ENCODE measurements at regions not wholly inside any gene's neighbourhood (a gene's known extent, or its start where the extent isn't known, plus 50 kb on each side); places are given as distances from the start of the nearest gene placed in this dataset.
"Not testable (repeated sequence)": the region's sequence is repeated elsewhere in the genome, so short reads cannot be mapped to it uniquely, and the experiment has no call there.

DNA sequence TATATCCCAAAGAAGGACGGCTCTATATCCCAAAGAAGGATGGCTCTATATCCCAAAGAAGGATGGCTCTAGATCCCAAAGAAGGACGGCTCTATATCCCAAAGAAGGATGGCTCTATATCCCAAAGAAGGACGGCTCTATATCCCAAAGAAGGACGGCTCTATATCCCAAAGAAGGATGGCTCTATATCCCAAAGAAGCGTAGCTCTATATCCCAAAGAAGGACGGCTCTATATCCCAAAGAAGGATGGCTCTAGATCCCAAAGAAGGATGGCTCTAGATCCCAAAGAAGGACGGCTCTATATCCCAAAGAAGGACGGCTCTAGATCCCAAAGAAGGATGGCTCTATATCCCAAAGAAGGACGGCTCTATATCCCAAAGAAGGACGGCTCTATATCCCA, 170.1 kb downstream of the KIF26A start:
- TF ChIP-seq USF1 (CRISPR knock-in tag; IDR thresholded peaks at IDR 0.05); CTCF (IDR thresholded peaks at IDR 0.05); CREB1 (CRISPR knock-in tag; IDR thresholded peaks at IDR 0.05); ZMAT4 (CRISPR knock-in tag; IDR thresholded peaks at IDR 0.05); GRHL2 (CRISPR knock-in tag; IDR thresholded peaks at IDR 0.05; ENCODE audit: insufficient replicate concordance, severe bottlenecking); USF2 (CRISPR knock-in tag; IDR thresholded peaks at IDR 0.05); E2F1 (CRISPR knock-in tag; IDR thresholded peaks at IDR 0.05); ELF4 (CRISPR knock-in tag; IDR thresholded peaks at IDR 0.05; ENCODE audit: low read depth); NFYB (CRISPR knock-in tag; conservative IDR thresholded peaks at IDR 0.05; ENCODE audit: low read depth); CREM (CRISPR knock-in tag; IDR thresholded peaks at IDR 0.05); NR3C1 (CRISPR knock-in tag; conservative IDR thresholded peaks at IDR 0.05; ENCODE audit: low read depth); ZNF232 (CRISPR knock-in tag; IDR thresholded peaks at IDR 0.05); FOXJ3 (CRISPR knock-in tag; IDR thresholded peaks at IDR 0.05; ENCODE audit: borderline replicate concordance): not testable (repeated sequence)
- TF ChIP-seq, protein P1, sequence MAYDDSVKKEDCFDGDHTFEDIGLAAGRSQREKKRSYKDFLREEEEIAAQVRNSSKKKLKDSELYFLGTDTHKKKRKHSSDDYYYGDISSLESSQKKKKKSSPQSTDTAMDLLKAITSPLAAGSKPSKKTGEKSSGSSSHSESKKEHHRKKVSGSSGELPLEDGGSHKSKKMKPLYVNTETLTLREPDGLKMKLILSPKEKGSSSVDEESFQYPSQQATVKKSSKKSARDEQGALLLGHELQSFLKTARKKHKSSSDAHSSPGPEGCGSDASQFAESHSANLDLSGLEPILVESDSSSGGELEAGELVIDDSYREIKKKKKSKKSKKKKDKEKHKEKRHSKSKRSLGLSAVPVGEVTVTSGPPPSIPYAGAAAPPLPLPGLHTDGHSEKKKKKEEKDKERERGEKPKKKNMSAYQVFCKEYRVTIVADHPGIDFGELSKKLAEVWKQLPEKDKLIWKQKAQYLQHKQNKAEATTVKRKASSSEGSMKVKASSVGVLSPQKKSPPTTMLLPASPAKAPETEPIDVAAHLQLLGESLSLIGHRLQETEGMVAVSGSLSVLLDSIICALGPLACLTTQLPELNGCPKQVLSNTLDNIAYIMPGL (CRISPR knock-in tag; IDR thresholded peaks at IDR 0.05) = not testable (repeated sequence)

All from WTC11 (cell line).